OCI-LY3 (cell line): ENCODE measurements at regions not wholly inside any gene's neighbourhood (a gene's known extent, or its start where the extent isn't known, plus 50 kb on each side); places are given as distances from the start of the nearest gene placed in this dataset.

Source experiments
- EZH2phosphoT487 ChIP-seq: fragments of 200-600 bp; shearing (Covaris generic); IDR thresholded peaks from 2 replicates; pipeline ENCODE4 v1.6.1; 2018; ENCODE audit warnings: antibody characterized with exemption, mixed run types, low read depth
- TF ChIP-seq, protein P1 (sequence below): fragments of 200-600, 300-600 bp; sonication (generic); IDR thresholded peaks from 2 replicates; pipeline ENCODE4 v1.5.1; 2014; ENCODE audit warnings: antibody characterized with exemption, low read length, low read depth

DNA sequence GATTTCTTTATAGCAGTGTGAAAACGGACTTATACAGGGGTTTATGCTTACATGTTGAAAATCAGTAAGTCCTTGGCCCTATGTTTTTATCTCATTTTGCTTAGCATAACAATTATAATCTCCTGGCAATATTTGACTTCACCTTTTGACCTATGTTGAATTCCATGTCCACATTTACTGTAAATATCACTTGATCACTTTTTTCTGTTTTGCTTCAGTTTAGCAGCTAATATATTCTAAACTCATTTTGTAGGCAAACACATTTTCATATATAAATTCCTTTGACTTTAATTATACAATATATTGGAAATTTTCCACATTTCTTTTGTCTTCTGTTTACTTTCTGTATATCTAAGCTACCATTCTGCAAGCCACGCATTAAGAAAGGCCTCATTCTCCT, 674.0 kb downstream of the MAT2B start:
- TF ChIP-seq, protein P1, sequence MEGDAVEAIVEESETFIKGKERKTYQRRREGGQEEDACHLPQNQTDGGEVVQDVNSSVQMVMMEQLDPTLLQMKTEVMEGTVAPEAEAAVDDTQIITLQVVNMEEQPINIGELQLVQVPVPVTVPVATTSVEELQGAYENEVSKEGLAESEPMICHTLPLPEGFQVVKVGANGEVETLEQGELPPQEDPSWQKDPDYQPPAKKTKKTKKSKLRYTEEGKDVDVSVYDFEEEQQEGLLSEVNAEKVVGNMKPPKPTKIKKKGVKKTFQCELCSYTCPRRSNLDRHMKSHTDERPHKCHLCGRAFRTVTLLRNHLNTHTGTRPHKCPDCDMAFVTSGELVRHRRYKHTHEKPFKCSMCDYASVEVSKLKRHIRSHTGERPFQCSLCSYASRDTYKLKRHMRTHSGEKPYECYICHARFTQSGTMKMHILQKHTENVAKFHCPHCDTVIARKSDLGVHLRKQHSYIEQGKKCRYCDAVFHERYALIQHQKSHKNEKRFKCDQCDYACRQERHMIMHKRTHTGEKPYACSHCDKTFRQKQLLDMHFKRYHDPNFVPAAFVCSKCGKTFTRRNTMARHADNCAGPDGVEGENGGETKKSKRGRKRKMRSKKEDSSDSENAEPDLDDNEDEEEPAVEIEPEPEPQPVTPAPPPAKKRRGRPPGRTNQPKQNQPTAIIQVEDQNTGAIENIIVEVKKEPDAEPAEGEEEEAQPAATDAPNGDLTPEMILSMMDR: no peak
- TF ChIP-seq EZH2phosphoT487: no peak
